CD4-positive, alpha-beta T cell treated with Interleukin-4 for 1 hour (primary cell): ENCODE measurements at regions not wholly inside any gene's neighbourhood (a gene's known extent, or its start where the extent isn't known, plus 50 kb on each side); places are given as distances from the start of the nearest gene placed in this dataset.
"Not testable (repeated sequence)": the region's sequence is repeated elsewhere in the genome, so short reads cannot be mapped to it uniquely, and the experiment has no call there.

Experiments used
- DNase-seq, 2 donors: peaks; one replicate each; pipeline ENCODE4 v3.0.0-alpha.2; 2020 to 2022

GRCh38 chr11:91293119-91293518 lies 931.5 kb upstream of the FAT3 start:
- DNase-seq: no peak

- no peak for DNase-seq
These were observed 952.5 kb upstream of the FAT3 start for GRCh38 chr11:91272089-91272488.

GRCh38 chr11:91268512-91269295 lies 955.9 kb upstream of the FAT3 start:
- DNase-seq: not testable (repeated sequence)

- no peak for DNase-seq
These were observed 958.7 kb upstream of the FAT3 start for GRCh38 chr11:91265946-91266345.

- DNase-seq: no peak
These were observed 960.1 kb upstream of the FAT3 start for GRCh38 chr11:91264481-91264880.

- no peak for DNase-seq
These were observed 960.9 kb upstream of the FAT3 start for GRCh38 chr11:91263496-91264365.

GRCh38 chr11:91261513-91261912 lies 963.1 kb upstream of the FAT3 start:
- DNase-seq: no peak

GRCh38 chr11:91258876-91259275 lies 965.7 kb upstream of the FAT3 start:
- DNase-seq: no peak

GRCh38 chr11:91257667-91258066 lies 967.0 kb upstream of the FAT3 start:
- no peak for DNase-seq

- peak in 1 of 2 donors; percentile 4 for DNase-seq
These were observed 976.3 kb upstream of the FAT3 start for GRCh38 chr11:91248199-91248807.

- no peak for DNase-seq
These were observed 977.4 kb upstream of the FAT3 start for GRCh38 chr11:91247009-91247735.

- no peak for DNase-seq
These were observed 979.7 kb upstream of the FAT3 start for GRCh38 chr11:91244912-91245311.

- DNase-seq: no peak
These were observed 981.0 kb upstream of the FAT3 start for GRCh38 chr11:91243630-91244029.

- DNase-seq: no peak
These were observed 981.6 kb upstream of the FAT3 start for GRCh38 chr11:91243051-91243450.

- no peak for DNase-seq
These were observed 983.4 kb upstream of the FAT3 start for GRCh38 chr11:91241226-91241625.

GRCh38 chr11:91239359-91239758 lies 985.3 kb upstream of the FAT3 start:
- no peak for DNase-seq

- DNase-seq: no peak
These were observed 993.4 kb upstream of the FAT3 start for GRCh38 chr11:91231226-91231625.

GRCh38 chr11:91230647-91231046 lies 994.0 kb upstream of the FAT3 start:
- no peak for DNase-seq

- no peak for DNase-seq
These were observed 1000.0 kb upstream of the CHORDC1 start for GRCh38 chr11:91222830-91223229.

GRCh38 chr11:91220476-91221202 lies 997.8 kb upstream of the CHORDC1 start:
- no peak for DNase-seq

- DNase-seq: no peak
These were observed 996.7 kb upstream of the CHORDC1 start for GRCh38 chr11:91219535-91219934.

- DNase-seq: no peak
These were observed 986.9 kb upstream of the CHORDC1 start for GRCh38 chr11:91209751-91210150.
